ENCODE measurements at regions not wholly inside any gene's neighbourhood (a gene's known extent, or its start where the extent isn't known, plus 50 kb on each side); places are given as distances from the start of the nearest gene placed in this dataset.

DNA sequence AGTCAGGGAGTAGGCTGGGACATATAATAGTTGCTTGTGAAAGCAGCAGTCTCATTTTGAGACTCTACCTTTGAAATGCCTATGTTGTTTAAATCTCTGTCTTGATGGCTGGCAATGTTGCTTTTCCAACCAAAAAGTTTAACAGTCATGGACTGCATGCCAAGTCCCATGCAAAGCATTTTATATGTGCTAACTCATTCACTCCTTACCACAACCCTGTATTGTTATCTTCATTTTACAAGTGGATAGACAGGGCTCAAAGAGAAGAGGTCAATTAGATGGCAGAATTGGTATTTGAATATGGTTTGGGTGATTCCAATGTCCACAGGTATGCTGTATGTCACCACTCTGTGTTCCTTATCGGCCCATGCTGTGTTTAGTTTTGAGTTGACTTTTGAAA is 331.4 kb upstream of the USP24 start:
- DNase-seq (ENCODE audit: low read depth, low spot score) = no peak

DNA sequence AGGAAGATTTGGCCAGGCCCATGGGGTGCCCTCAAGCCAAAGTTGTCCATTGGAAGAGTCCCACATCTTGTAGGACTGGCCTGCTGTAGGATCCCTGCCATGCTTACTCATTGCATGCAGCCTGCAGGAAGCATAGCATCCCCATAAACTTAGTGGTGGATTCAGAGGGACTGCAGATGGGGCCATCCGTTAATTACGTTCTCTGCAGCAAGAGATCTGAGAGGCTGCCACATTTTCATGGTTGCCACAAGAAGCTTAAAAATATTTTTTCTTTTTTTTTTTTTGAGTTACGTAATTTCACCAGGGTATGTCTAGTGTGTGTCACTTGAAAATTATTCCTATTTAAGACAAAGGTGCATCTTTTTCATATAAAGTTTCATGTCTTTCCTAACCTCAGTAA is 329.7 kb upstream of the USP24 start:
- no peak for DNase-seq (ENCODE audit: low read depth, low spot score)

DNA sequence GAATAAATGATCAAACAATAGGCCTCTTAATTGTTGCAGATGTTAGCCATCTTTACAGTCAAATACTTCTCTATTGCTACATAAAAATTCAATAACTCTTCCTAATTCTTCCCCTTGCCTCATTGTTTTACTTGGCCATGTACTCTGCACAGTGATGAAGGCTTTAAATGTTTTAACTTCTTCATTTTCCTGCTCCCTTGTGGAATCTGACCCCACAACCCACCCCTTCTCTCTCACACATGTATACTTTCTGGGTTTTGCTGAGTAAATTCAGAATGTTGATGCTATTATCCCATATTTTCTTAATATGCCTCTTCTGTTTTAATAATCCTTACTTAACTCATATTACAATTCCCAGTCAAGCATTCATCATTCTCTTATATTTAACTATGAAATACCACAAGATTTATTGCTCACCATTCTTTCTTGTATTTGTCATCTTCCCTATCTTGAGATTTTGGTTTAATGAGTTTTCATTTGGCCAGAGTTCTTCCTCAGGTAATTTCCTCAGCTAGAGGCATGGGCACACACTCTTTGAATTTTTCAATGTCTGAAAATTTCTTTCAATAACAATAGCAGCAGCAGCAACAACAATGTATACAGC is 327.8 kb upstream of the USP24 start:
- DNase-seq (ENCODE audit: low read depth, low spot score) = no peak

DNA sequence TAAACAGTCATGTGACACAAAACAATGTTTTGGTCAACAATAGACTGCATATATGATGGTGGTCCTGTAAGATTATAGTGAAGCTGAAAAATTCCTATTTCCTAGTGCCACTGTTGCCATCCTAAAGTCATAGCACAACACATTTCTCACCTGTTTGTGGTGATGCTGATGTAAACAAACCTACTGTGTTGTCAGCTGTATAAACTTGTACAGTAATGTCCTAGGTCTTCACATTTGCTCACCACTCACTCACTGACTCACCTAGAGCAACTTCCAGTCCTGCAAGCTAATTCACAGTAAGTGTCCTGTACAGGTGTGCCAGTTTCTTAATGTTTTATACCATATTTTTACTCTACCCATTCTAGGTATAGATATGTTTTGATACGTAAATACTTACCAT is 326.1 kb upstream of the USP24 start:
- DNase-seq (ENCODE audit: low read depth, low spot score) = no peak

DNA sequence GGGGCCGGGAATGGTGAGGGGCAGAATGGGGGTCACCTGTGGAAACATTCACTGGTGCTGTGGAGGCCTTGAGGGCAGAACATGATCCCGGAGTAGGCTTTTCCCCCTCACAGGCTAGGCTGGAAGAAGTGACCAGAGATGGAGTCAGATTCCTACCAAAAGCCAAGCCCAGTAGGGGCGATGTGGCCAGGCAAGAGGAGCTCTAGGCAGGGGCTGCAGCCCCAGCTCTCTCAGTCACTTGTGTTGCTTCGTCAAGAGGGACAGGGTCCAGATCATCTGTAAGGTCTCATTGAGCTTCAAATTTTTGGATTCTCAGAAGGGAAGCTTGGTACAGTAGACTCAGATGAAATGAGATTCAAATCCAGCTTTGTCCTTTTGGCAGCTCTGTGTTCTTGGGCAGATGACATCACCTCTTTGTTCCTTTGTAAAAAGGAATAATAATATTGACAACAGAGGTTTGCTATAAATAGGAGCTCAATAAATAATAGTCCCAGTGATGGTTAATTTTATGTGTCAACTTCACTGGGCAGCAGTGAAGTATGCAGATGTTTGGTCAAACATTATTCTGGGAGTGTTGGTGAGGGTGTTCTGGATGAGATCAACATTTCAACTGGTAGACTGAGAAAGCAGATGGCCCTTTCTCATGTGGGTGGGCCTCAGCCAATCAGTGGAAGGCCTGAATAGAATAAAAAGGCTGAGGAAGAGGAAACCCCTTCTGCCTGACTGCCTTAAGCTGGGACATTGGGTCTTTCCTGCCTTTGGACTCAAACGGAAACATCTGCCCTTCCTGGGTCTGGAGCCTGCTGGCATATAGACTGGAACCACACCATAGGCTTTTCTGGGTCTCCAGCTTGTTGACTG is 324.7 kb upstream of the USP24 start:
- DNase-seq (ENCODE audit: low read depth, low spot score) = no peak

DNA sequence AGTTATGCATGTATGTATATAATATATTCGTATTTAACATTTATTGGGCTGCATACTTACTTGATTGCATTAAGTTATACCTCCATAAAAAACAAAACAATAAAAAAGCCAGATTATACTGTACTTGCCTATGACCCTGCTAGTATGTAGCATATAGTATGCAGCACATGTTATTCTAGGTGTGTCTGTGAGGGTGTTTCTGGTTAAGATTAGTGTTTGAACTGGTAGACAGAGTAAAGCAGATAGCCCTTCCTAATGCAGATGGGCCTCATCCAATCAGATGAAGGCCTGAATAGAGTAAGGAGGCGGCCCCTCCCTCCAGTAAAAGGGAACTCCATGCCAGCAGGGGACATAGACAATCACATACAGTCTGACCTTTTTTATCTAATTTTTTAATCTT is 323.3 kb upstream of the USP24 start:
- DNase-seq (ENCODE audit: low read depth, low spot score) = no peak

DNA sequence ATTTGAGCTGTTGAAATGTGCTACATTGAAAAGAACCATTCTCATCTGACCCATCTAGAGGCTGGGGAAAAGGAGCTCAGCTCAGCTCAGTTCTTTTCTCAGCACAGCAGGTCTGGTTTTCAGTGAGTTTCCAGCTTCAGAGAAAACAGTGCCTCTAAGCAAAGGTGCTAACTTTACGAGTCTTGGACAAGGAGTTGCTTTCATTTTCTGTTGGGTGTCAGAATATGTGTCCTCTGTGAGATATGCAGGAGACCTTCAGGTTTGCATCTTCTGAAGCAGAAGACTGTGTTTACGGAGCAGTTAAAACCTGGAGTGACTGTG is 321.3 kb upstream of the USP24 start:
- no peak for DNase-seq (ENCODE audit: low read depth, low spot score)

DNA sequence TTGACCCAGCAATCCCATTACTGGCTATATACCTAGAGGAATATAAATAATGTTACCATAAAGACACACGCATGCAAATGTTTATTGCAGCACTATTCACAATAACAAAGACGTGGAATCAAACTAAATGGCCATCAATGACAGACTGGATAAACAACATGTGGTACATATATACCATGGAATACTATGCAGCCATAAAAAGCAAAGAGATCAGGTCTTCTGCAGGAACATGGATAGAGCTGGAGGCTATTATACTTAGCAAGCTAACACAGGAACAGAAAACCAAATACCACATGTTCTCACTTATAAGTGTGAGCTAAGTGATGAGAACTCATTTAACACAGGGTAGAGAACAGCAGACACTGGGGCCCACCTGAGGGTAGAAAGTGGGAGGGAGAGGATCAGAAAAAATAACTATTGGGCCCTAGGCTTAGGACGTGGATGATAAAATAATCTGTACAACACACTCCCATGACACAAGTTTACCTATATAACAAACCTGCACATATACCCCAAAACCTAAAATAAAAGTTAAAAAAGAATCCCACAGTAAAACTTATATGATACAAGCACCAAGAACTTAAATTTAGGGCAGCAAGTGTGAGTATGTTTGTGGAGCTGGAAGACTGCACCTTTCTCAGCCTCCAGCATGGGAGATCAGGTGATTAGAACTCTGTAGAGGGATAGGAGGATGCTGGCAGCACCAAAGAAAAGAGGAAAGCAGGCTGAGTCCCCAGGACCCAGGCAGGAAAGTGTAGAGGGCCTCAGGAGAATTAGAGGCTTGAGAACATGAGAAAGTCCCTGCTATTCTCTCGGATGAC is 320.8 kb upstream of the USP24 start:
- no peak for DNase-seq (ENCODE audit: low read depth, low spot score)

DNA sequence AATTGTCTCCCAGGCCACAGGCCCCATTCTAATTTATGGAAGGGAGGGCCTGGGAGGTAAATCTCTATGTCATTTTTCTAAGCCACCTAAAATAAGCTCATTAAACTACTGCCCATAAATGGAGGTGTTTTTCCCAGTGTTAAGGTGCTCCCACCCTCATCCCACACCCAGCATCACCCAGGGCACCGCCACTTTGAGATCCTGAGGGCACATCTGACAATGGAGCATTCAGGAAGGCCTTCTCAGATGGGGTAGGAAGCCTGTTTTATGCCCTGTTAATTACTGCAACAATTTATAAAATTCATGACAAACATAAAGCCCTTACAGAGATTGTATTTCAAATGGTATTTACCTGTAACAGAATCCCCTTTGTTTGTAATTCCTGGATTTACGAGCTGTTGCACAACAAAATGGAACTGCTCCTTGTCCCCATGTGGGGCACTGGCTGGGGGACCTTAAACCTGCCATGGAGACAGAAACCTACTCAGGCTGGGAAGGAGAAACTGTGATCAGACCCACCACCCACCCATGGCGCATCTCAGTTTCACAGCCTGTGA is 319.5 kb upstream of the USP24 start:
- DNase-seq (ENCODE audit: low read depth, low spot score) = no peak

DNA sequence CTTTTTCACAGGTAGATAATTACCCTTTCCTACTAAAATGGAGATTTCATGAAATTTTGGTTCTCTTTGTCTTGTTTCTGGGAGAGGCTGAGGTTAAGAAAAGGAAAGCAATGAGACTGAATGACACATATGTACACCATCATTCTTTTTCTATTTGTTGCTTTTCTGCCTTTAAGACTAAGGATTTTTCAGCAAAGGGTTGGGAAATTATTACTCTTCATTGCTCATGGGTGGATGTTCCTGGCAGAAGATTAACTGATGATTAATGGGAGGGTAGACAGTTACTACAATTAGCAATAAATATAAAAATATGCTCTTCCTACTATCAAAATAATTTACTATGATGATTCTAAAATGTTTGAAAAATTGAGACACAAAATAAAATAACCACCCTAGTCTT is 316.5 kb upstream of the USP24 start:
- DNase-seq (ENCODE audit: low read depth, low spot score) = no peak

DNA sequence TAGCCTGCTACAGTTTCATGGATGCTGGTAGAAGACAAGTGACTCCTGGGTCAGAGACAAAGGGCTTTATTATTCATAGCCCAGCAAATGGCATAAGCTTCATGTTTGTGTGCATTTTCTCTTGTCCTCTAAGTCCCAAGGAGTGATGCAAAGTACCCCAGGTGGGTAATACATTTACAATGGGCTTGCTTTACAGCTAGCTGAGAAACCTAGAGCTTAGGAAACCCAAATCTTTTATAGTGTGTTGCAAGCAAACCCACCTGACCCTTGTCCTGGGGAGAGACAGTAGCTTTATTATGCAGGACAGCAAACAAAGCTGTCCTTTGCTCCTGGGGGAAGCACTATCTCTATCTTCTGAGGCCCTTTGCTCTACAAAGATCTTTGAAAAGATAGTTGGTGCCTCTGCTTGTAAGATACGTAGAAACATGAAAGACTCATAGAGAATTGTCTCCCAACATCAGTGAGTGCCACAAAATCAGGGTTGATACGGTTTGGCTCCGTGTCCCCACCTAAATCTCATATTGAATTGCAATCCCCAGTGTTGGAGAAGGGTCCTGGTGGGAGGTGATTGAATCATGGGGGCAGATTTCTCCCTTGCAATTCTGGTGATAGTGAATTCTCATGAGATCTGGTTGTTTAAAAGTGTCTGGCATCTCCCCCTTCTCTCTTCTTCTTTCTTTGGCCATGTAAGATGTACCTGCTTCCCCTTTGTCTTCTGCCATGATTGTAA is 315.8 kb upstream of the USP24 start:
- DNase-seq (ENCODE audit: low read depth, low spot score) = no peak

DNA sequence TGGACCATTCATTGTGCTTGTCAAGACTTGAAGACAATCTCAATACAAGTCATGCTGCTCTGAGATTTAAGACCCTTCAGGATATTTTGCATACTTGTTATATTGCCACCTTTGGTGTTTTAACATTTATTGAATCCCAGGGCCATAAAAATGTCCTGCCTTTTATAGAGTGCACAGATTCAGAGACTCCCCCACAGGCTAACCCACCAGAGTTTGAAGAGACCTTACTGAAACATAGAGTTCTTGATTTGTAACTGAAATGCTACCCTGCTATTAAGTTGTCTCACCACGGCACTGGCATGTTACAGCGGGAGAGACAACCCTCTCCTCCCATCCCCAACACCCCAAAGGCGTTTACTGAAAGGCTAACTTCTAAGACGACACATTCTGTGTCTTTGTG is 313.9 kb upstream of the USP24 start:
- no peak for DNase-seq (ENCODE audit: low read depth, low spot score)

DNA sequence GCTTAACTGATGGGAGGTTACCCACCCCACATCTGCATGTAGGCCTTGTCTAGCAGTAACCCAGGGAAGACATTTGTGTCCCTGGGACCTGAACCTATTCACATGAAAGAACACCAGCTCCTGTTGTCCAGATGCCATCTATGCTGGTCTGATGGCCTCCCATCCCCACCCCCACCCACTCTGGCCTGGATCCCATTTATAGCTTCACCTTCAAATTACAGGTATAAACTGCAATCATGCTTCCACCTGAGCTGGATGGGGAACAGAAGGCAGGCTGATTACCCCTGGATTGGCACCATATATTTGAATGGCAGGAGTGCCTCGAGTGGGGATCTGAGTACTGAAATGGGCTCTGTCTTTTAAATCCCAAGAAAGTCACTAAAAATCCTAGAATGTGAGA is 312.7 kb upstream of the USP24 start:
- DNase-seq (ENCODE audit: low read depth, low spot score) = no peak

DNA sequence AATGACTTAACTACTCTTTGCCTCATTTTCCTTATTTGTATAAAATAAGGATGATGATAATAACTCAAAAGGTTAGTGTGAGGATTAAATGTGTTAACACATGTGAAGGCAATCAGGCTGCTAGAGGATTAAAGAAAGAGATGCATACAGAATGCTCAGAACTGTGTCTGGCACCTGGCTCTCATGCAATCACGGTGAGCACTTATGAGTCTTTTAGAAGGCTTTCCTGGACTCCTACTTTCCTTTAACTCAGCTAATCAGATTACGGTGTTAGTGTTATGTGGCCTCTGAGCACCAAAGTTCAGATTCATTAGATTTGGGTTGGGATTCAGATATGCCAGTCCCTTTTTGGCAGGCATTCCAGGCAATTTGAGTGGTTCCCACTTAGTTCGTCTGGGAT is 311.6 kb upstream of the USP24 start:
- DNase-seq (ENCODE audit: low read depth, low spot score) = no peak

DNA sequence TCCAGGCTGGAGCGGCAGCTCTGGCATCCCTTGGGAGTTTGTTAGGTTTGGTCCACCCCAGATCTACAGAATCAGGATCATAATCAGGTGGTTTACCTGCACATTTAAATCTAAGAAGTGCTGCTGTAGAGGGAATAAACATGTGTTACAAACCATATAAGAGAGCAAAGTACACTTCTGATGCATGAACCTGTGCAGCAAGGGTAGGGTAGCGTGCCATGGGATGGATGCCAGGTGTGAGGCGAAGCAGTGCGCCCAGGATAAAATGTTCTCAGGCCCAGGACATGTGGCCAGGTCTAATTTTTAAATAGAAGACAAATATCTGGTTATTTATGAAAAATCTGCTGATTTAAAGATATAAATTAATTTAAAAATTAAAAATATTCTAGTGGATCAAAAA is 308.8 kb upstream of the USP24 start:
- no peak for DNase-seq (ENCODE audit: low read depth, low spot score)

DNA sequence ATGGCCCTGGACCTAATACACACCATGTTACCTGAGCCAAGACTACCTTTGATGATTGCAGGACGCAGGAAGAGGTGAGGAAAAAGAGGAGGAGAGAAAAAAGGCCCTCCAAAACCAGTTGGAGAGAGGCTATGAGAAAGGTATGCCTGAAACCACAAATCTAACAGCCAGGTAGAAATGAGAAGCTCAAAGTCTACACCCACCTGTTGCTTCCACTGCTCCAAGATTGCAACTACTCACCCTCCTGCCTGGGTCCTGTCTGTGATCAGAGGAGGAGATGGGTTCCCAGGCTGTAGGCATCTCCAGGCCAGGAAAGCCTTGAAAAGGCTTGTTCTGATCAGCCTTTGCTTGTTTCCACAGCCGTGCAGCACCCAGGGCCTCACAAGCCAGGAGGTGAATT is 307.8 kb upstream of the USP24 start:
- DNase-seq (ENCODE audit: low read depth, low spot score) = no peak

DNA sequence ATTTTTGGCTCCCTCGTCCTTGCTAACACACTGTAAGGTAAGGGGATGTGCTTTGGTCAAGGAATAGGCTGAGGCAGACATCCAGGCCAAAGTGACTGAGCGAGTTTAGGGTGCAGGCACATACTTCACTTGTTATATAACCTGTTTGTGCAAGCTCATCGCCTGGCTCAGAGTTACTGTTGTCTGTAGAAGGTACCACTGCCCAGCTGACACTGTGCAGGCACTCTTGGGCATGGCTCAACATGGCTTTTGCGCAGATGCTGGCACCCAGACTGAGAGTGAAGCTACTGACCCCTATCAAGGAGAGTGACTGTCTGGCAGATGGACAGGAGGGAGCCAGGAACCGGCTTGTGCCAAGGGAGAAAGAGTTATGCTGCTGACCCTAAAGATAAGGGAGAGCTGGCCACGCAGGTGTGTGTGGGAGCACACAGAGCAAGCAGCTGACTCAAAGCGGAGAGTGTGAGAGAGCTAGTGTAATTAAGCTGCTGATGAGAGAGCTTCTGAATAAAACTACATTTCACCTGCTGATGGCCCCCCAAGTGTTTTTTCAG is 307.3 kb upstream of the USP24 start:
- no peak for DNase-seq (ENCODE audit: low read depth, low spot score)

DNA sequence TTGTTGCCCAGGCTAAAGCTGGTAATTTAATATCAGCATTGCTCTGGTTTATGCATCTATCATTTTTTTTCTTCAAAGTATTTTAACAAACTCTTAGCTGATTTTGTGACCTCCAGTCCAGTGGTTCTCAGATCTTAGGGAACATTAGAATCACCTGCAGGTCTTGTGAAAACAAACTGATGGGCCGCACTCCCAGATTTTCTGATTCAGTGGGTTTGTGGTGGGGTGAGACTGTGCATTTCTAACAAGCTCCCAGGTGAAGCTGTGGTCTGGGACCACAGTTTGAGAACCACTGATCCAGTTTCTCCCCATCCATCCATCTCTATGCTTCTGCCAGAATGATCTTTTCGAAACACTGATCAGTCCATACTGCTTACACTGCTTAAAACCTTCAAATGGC is 305.7 kb upstream of the USP24 start:
- DNase-seq (ENCODE audit: low read depth, low spot score) = no peak

DNA sequence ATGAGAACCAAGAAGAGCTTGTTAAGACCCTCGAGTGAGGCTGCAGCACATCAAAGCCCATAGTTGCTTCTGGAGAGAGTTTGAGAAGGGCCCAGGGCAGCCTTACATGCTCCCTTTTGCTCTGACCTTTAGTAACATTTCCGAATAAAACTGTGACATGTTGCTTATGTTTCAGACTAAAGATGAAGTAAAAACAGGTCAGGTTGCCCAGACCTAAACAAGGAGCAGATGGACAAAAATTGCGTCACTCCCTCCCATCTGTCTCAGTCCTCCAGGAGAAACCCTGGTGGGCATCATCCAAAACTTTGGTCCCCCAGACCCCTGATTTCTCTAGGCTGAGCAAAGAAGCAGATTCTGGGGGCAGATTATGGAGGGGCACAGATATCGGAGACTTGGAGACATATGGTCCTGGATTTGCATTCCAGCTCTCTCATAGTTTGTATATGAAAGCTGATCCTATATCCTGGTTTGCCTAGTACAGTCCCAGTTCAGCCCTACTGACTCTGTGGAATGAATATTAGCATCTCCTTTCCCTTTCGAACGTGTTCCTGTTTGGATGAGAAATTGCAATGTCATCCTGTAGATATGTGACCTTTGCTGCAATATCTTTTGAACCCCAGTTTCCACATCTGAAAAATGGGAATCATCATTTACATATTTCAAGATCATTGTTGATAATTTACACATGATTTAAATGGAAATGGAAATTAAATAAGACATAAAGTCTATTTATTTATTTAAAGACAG is 304.9 kb upstream of the USP24 start:
- DNase-seq (ENCODE audit: low read depth, low spot score) = no peak

DNA sequence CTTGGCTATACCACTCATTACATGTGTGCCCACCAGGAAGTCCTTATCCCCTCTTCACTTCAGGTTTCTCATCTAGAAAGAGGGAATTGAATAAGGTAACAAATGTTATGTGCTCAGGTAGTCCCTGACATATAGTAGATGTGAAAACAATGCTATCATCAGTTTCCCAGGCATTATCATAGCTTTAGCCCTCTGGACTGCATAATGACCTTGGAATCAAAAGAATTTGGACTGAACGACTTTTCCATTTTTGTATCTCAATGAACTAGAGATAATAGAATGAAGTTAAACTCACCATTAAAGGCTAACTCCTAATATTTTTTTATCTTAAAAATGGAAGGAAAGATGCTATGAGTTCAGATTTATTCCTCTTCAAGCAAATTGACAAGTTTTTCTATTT is 304.1 kb upstream of the USP24 start:
- no peak for DNase-seq (ENCODE audit: low read depth, low spot score)

DNA sequence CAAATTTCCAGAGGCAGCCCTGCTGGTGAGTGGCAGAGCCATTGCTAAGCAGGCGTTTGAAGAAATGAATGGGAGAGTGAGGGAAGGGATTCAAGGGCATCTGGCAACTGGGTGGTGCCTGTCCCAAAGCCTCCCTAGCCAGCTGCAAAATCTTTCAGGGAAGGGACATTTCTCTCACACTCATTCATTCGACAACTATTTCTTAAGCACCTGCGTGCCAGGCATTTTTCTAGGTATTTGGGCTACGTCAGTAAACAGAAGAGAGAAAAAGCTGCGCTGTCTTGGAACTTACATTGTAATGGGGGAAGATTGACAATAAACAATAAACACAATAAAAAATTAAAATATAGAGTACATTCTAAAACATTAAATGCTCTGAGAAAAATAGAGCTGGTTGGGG is 301.9 kb upstream of the USP24 start:
- DNase-seq (ENCODE audit: low read depth, low spot score) = no peak

Data from activated CD4-positive, CD25-positive, alpha-beta regulatory T cell treated with anti-CD3 and anti-CD28 coated beads, Interleukin-2, amount 50 U/mL, for 16 hours (primary cell).